H9 (cell line): ENCODE measurements at regions not wholly inside any gene's neighbourhood (a gene's known extent, or its start where the extent isn't known, plus 50 kb on each side); places are given as distances from the start of the nearest gene placed in this dataset.

Source experiments
- DNase-seq: peaks from one replicate; pipeline ENCODE4 v3.0.0-alpha.2; 2017
- H2AFZ ChIP-seq: one replicate; pipeline ENCODE4 v1.6.1; 2013; ENCODE audit warnings: mild to moderate bottlenecking, low read length, control low read depth, moderate library complexity
- H2AK5ac ChIP-seq: 2 replicates; pipeline ENCODE4 v1.6.1; 2013; ENCODE audit warnings: low read length, control low read depth, mixed read lengths; ENCODE audit not compliant: insufficient read length
- H2BK120ac ChIP-seq: one replicate; pipeline ENCODE4 v1.6.1; 2013; ENCODE audit warnings: low read depth, mild to moderate bottlenecking, low read length, control low read depth, inconsistent platforms; ENCODE audit not compliant: poor library complexity, severe bottlenecking
- H2BK12ac ChIP-seq: 2 replicates; pipeline ENCODE4 v1.6.1; 2013; ENCODE audit warnings: low read length, control low read depth, mixed read lengths, low read depth; ENCODE audit not compliant: insufficient read length
- H2BK15ac ChIP-seq: 2 replicates; pipeline ENCODE4 v1.6.1; 2013; ENCODE audit warnings: low read depth, low read length, control low read depth
- H2BK20ac ChIP-seq: one replicate; pipeline ENCODE4 v1.6.1; 2013; ENCODE audit warnings: low read depth, mild to moderate bottlenecking, low read length, control low read depth, inconsistent platforms; ENCODE audit not compliant: poor library complexity, severe bottlenecking
- H2BK5ac ChIP-seq: 2 replicates; pipeline ENCODE4 v1.6.1; 2013; ENCODE audit warnings: low read length, control low read depth, mixed read lengths; ENCODE audit not compliant: insufficient read length
- H3K14ac ChIP-seq: 2 replicates; pipeline ENCODE4 v1.6.1; 2013; ENCODE audit warnings: low read length, control low read depth; ENCODE audit not compliant: insufficient read depth
- H3K18ac ChIP-seq: 2 replicates; pipeline ENCODE4 v1.6.1; 2013; ENCODE audit warnings: low read depth, mild to moderate bottlenecking, mixed read lengths, low read length, control low read depth; ENCODE audit not compliant: insufficient read length
- H3K23ac ChIP-seq: 2 replicates; pipeline ENCODE4 v1.6.1; 2013; ENCODE audit warnings: low read length, control low read depth, mixed read lengths, low read depth; ENCODE audit not compliant: insufficient read length
- H3K23me2 ChIP-seq: 2 replicates; pipeline ENCODE4 v1.6.1; 2013; ENCODE audit warnings: low read depth, mild to moderate bottlenecking, mixed read lengths, low read length, control low read depth; ENCODE audit not compliant: insufficient read length, poor library complexity, severe bottlenecking
- H3K27ac ChIP-seq: 2 replicates; pipeline ENCODE4 v1.5.1; 2013; ENCODE audit warnings: low read length, control low read depth, mixed read lengths, low read depth; ENCODE audit not compliant: insufficient read length
- H3K27me3 ChIP-seq: 2 replicates; pipeline ENCODE4 v1.6.1; 2013; ENCODE audit warnings: low read length, control low read depth, inconsistent platforms; ENCODE audit not compliant: insufficient read depth
- H3K4ac ChIP-seq: 2 replicates; pipeline ENCODE4 v1.6.1; 2013; ENCODE audit warnings: low read depth, mild to moderate bottlenecking, control low read depth, inconsistent platforms, low read length, moderate library complexity
- H3K4me1 ChIP-seq: 2 replicates; pipeline ENCODE4 v1.6.1; 2013; ENCODE audit warnings: low read length, control low read depth, inconsistent platforms; ENCODE audit not compliant: insufficient read depth
- H3K4me2 ChIP-seq: 2 replicates; pipeline ENCODE4 v1.6.1; 2013; ENCODE audit warnings: low read length, control low read depth, mixed read lengths; ENCODE audit not compliant: insufficient read length, insufficient read depth
- H3K56ac ChIP-seq: 2 replicates; pipeline ENCODE4 v1.6.1; 2013; ENCODE audit warnings: low read depth, mild to moderate bottlenecking, mixed read lengths, low read length, control low read depth; ENCODE audit not compliant: insufficient read length
- H3K79me1 ChIP-seq: 2 replicates; pipeline ENCODE4 v1.6.1; 2013; ENCODE audit warnings: low read depth, mild to moderate bottlenecking, moderate library complexity, low read length, control low read depth, inconsistent platforms; ENCODE audit not compliant: insufficient read depth, poor library complexity, severe bottlenecking
- H3K79me2 ChIP-seq: 2 replicates; pipeline ENCODE4 v1.6.1; 2013; ENCODE audit warnings: low read length, control low read depth, inconsistent platforms; ENCODE audit not compliant: insufficient read depth
- H3K9ac ChIP-seq: 2 replicates; pipeline ENCODE4 v1.6.1; 2013; ENCODE audit warnings: low read length, control low read depth, mixed read lengths; ENCODE audit not compliant: insufficient read length; ENCODE audit errors: extremely low read depth
- H3K9me3 ChIP-seq: one replicate; pipeline ENCODE4 v1.6.1; 2013; ENCODE audit warnings: low read depth, low read length, inconsistent platforms; ENCODE audit not compliant: control insufficient read depth
- H3T11ph ChIP-seq: one replicate; pipeline ENCODE4 v1.6.1; 2013; ENCODE audit warnings: mild to moderate bottlenecking, low read length, control low read depth, inconsistent platforms
- H4K20me1 ChIP-seq: one replicate; pipeline ENCODE4 v1.6.1; 2013; ENCODE audit not compliant: control insufficient read depth, insufficient read length, insufficient read depth
- H4K5ac ChIP-seq: 2 replicates; pipeline ENCODE4 v1.6.1; 2013; ENCODE audit warnings: low read depth, mild to moderate bottlenecking, mixed read lengths, low read length, control low read depth; ENCODE audit not compliant: insufficient read length
- H4K8ac ChIP-seq: replicated peaks from 2 replicates; pipeline ENCODE4 v1.6.1; 2013; ENCODE audit warnings: low read length, control low read depth, mixed read lengths, low read depth; ENCODE audit not compliant: insufficient read length
- H4K91ac ChIP-seq: 2 replicates; pipeline ENCODE4 v1.6.1; 2013; ENCODE audit warnings: low read depth, mild to moderate bottlenecking, moderate library complexity, mixed read lengths, low read length, control low read depth; ENCODE audit not compliant: insufficient read length
- H3K27ac Mint-ChIP-seq, 3 experiments: 2 replicates in 2 of 3; 3 replicates in 1 of 3; pipeline ENCODE4 v1.8.0; 2020 to 2021; ENCODE audit warnings: mixed read lengths in 3 of 3, mild to moderate bottlenecking in 1 of 3, moderate library complexity in 1 of 3
- H3K27me3 Mint-ChIP-seq: 2 replicates; pipeline ENCODE4 v1.8.0; 2021; ENCODE audit warnings: low read depth, mild to moderate bottlenecking, moderate library complexity, mixed read lengths
- H3K36me3 Mint-ChIP-seq, 3 experiments: 2 replicates in 2 of 3; 3 replicates in 1 of 3; pipeline ENCODE4 v1.8.0; 2020 to 2021; ENCODE audit warnings: low read depth in 3 of 3, mixed read lengths in 3 of 3; ENCODE audit not compliant: insufficient read depth in 1 of 3
- H3K4me1 Mint-ChIP-seq, 2 experiments: 2 replicates each; pipeline ENCODE4 v1.8.0; 2020; ENCODE audit warnings: mixed read lengths in 2 of 2
- H3K4me3 Mint-ChIP-seq, 2 experiments: 2 replicates in 1 of 2; 3 replicates in 1 of 2; pipeline ENCODE4 v1.8.0; 2020 to 2021; ENCODE audit warnings: mild to moderate bottlenecking in 2 of 2, mixed read lengths in 2 of 2, moderate library complexity in 1 of 2
- H3K9me3 Mint-ChIP-seq, 2 experiments: 2 replicates in 1 of 2; 3 replicates in 1 of 2; pipeline ENCODE4 v1.8.0; 2020; ENCODE audit warnings: mild to moderate bottlenecking in 2 of 2, mixed read lengths in 2 of 2, moderate library complexity in 1 of 2
- CTCF ChIP-seq: fragments of 200-600 bp; sonication (generic); conservative IDR thresholded peaks from 3 replicates; pipeline ENCODE4 v1.8.0; 2021; ENCODE audit warnings: antibody characterized with exemption, mild to moderate bottlenecking

GRCh38 chr6:76465410-76465809 is 392.9 kb upstream of the IMPG1 start:
- no peak for DNase-seq
- Mint-ChIP-seq H3K36me3 (peaks cover 2 to 7% (median 4%) of the 10 kb centered on the region in 3 experiments; a peak in 6 of 7 replicates), H3K27ac (no peak overlapping the region), H3K9me3 (peaks cover 7 to 13% of the 10 kb centered on the region in 2 experiments; a peak in 4 of 5 replicates), H3K4me3 (no peak overlapping the region), H3K27me3 (no peaks in the 10 kb centered on the region; the same call in 1 of the 2 replicates), H3K4me1 (peaks cover 13 to 14% of the 10 kb centered on the region in 2 experiments)
- no peak overlapping the region for H3K4ac ChIP-seq
- no peaks in the 10 kb centered on the region for H3K79me1 ChIP-seq
- no peak overlapping the region for H2BK20ac ChIP-seq
- no peak overlapping the region for H2BK12ac ChIP-seq
- no peak overlapping the region for H3K27ac ChIP-seq
- no peaks in the 10 kb centered on the region for H3K9me3 ChIP-seq
- H2BK5ac ChIP-seq = no peak overlapping the region
- no peaks in the 10 kb centered on the region for H3K23me2 ChIP-seq
- H3K4me2 ChIP-seq = no peak overlapping the region
- H3K14ac ChIP-seq = no peak overlapping the region
- no peaks in the 10 kb centered on the region for H3K27me3 ChIP-seq
- H3K23ac ChIP-seq = no peak overlapping the region
- no peak overlapping the region for H4K8ac ChIP-seq
- H3K18ac ChIP-seq = no peak overlapping the region
- TF ChIP-seq CTCF = no peak
- H3K79me2 ChIP-seq = no peaks in the 10 kb centered on the region
- no peak overlapping the region for H3K9ac ChIP-seq
- H2AFZ ChIP-seq = no peak overlapping the region
- H2AK5ac ChIP-seq = no peak overlapping the region
- no peak overlapping the region for H2BK15ac ChIP-seq
- H3K4me1 ChIP-seq = peaks cover 3% of the 10 kb centered on the region; the same call in 1 of the 2 replicates
- no peak overlapping the region for H3K56ac ChIP-seq
- H4K91ac ChIP-seq = no peak overlapping the region
- no peak overlapping the region for H3T11ph ChIP-seq
- H4K20me1 ChIP-seq = no peaks in the 10 kb centered on the region
- H4K5ac ChIP-seq = no peak overlapping the region
- H2BK120ac ChIP-seq = no peak overlapping the region
